HepG2 (cell line): ENCODE measurements at regions not wholly inside any gene's neighbourhood (a gene's known extent, or its start where the extent isn't known, plus 50 kb on each side); places are given as distances from the start of the nearest gene placed in this dataset.

Experiments
- ATAC-seq: fragments of 200-7000 bp; cut with Tn5 transposase; 3 replicates; pipeline ENCODE4 v1.9.1; 2020; ENCODE audit warnings: mild to moderate bottlenecking, moderate library complexity
- BruUV-seq: library from RNA; stranded (reverse); fragments of 400-500 nt; replicated peaks from 2 replicates; lab custom pipeline; 2021; lab: Mats Ljungman, UMichigan
- CTCF ChIA-PET: fragments of 300-600 bp; formaldehyde crosslinking; extraction: SDS; loops from one replicate; lab custom pipeline; 2021; ENCODE audit warnings: low total read pairs, inconsistent platforms, low intra/inter-chr PET ratio; lab: Yijun Ruan, JAX
- POLR2A ChIA-PET: fragments of 350-600 bp; sonication (Branson Sonifier 250); formaldehyde crosslinking; loops from one replicate; lab custom pipeline; 2020; ENCODE audit warnings: antibody characterized with exemption, inconsistent platforms; lab: Yijun Ruan, JAX
- DNase-seq: peaks from one replicate; pipeline ENCODE4 v3.0.0-alpha.2; 2015; ENCODE audit warnings: low spot score
- FAIRE-seq: peaks from 3 replicates; lab custom pipeline; 2011; peaks lifted over from hg19 to GRCh38; lab: Jason Lieb, UNC
- H2AFZ ChIP-seq: one replicate; pipeline ENCODE4 v1.6.1; 2011; ENCODE audit warnings: low read length, inconsistent platforms
- H3K27ac ChIP-seq: fragments of 300-600 bp; 3 replicates; pipeline ENCODE4 v1.8.0; 2011; ENCODE audit warnings: mixed run types, mild to moderate bottlenecking, mixed read lengths, low read length, inconsistent platforms; ENCODE audit not compliant: insufficient read depth; ENCODE audit errors: extremely low read length
- H3K27me3 ChIP-seq, 2 experiments: fragments of 200-600 bp in 1 of 2; 2 replicates in 1 of 2; 3 replicates in 1 of 2; pipeline versions ENCODE4 v1.6.0 to v1.8.0; 2011; ENCODE audit warnings: low read length in 2 of 2, mild to moderate bottlenecking in 2 of 2, moderate library complexity in 2 of 2, inconsistent platforms in 1 of 2; ENCODE audit not compliant: insufficient read depth in 2 of 2, control insufficient read depth in 1 of 2
- H3K36me3 ChIP-seq, 2 experiments: fragments of 200-600 bp in 1 of 2; replicated peaks in 1 of 2; 2 replicates in 1 of 2; 3 replicates in 1 of 2; pipeline versions ENCODE4 v1.5.1 to v1.8.0; 2011; ENCODE audit warnings: low read length in 2 of 2, inconsistent platforms in 1 of 2; ENCODE audit not compliant: insufficient read depth in 2 of 2, control insufficient read depth in 1 of 2
- H3K4me1 ChIP-seq: 2 replicates; pipeline ENCODE4 v1.5.1; 2012; ENCODE audit warnings: low read length, inconsistent platforms; ENCODE audit not compliant: insufficient read depth
- H3K4me2 ChIP-seq: 2 replicates; pipeline ENCODE4 v1.6.0; 2011; ENCODE audit warnings: low read depth, low read length, inconsistent platforms
- H3K4me3 ChIP-seq, 3 experiments: fragments of 200-600 bp in 1 of 3; sonication (generic), shearing (Covaris generic) in 1 of 3; replicated peaks in 1 of 3; 2 replicates each; pipeline ENCODE4 v1.5.1; 2011 to 2016; ENCODE audit warnings: low read length in 3 of 3, inconsistent platforms in 2 of 3, low read depth in 2 of 3, mild to moderate bottlenecking in 2 of 3, control low read depth in 1 of 3, mixed read lengths in 1 of 3; ENCODE audit not compliant: insufficient read depth in 1 of 3
- H3K79me2 ChIP-seq: one replicate; pipeline ENCODE4 v1.6.1; 2011; ENCODE audit warnings: low read length, inconsistent platforms; ENCODE audit not compliant: insufficient read depth
- H3K9ac ChIP-seq: 2 replicates; pipeline ENCODE4 v1.6.0; 2011; ENCODE audit warnings: mild to moderate bottlenecking, low read depth, low read length, inconsistent platforms; ENCODE audit not compliant: insufficient read depth
- H3K9me3 ChIP-seq: 2 replicates; pipeline ENCODE4 v1.5.1; 2012; ENCODE audit warnings: mild to moderate bottlenecking, low read length
- H4K20me1 ChIP-seq: 2 replicates; pipeline ENCODE4 v1.6.0; 2011; ENCODE audit warnings: inconsistent platforms, mild to moderate bottlenecking, low read length, moderate library complexity; ENCODE audit not compliant: insufficient read depth
- ETV6 ChIP-seq: sonication (generic); formaldehyde crosslinking; conservative IDR thresholded peaks from 2 replicates; pipeline ENCODE4 v1.4.0; 2020; ENCODE audit warnings: missing genetic modification reagents
- FOXO1 ChIP-seq: sonication (generic); formaldehyde crosslinking; IDR thresholded peaks from 2 replicates; pipeline ENCODE4 v1.4.0; 2020; ENCODE audit warnings: missing genetic modification reagents
- GATAD2A ChIP-seq: IDR thresholded peaks from 2 replicates; pipeline ENCODE4 v1.6.1; 2016
- JUNB ChIP-seq: sonication (generic); formaldehyde crosslinking; IDR thresholded peaks from 2 replicates; pipeline ENCODE4 v1.8.0; 2022; ENCODE audit warnings: missing genetic modification reagents, mild to moderate bottlenecking, borderline replicate concordance
- KLF11 ChIP-seq: IDR thresholded peaks from 2 replicates; pipeline ENCODE4 v1.6.1; 2016; ENCODE audit warnings: missing compliant biosample characterization
- MTA1 ChIP-seq: sonication (generic); formaldehyde crosslinking; IDR thresholded peaks from 2 replicates; pipeline ENCODE4 v1.4.0; 2020; ENCODE audit warnings: missing genetic modification reagents, mild to moderate bottlenecking, borderline replicate concordance
- PAXIP1 ChIP-seq: sonication (generic); formaldehyde crosslinking; conservative IDR thresholded peaks from 2 replicates; pipeline ENCODE4 v1.4.0; 2020; ENCODE audit warnings: mild to moderate bottlenecking, missing genetic modification reagents, moderate library complexity
- SMYD3 ChIP-seq: sonication (generic); formaldehyde crosslinking; IDR thresholded peaks from 2 replicates; pipeline ENCODE4 v1.8.1; 2023; ENCODE audit warnings: mild to moderate bottlenecking, missing genetic modification reagents
- ZFP36L1 ChIP-seq: sonication (generic); formaldehyde crosslinking; IDR thresholded peaks from 2 replicates; pipeline ENCODE4 v1.8.0; 2022; ENCODE audit warnings: mild to moderate bottlenecking, missing genetic modification reagents, moderate library complexity
- ZKSCAN8 ChIP-seq: IDR thresholded peaks from 2 replicates; pipeline ENCODE4 v1.6.1; 2016; ENCODE audit warnings: borderline replicate concordance, missing genetic modification reagents, missing compliant biosample characterization
- ZNF280B ChIP-seq: sonication (generic); formaldehyde crosslinking; IDR thresholded peaks from 2 replicates; pipeline ENCODE4 v1.5.0; 2020; ENCODE audit warnings: missing genetic modification reagents, mild to moderate bottlenecking, borderline replicate concordance
- ZNF30 ChIP-seq: sonication (generic); formaldehyde crosslinking; IDR thresholded peaks from 2 replicates; pipeline ENCODE4 v1.5.0; 2020; ENCODE audit warnings: mild to moderate bottlenecking, missing genetic modification reagents
- ZNF549 ChIP-seq: sonication (generic); formaldehyde crosslinking; IDR thresholded peaks from 2 replicates; pipeline ENCODE4 v1.5.0; 2020; ENCODE audit warnings: missing genetic modification reagents
- ZNF768 ChIP-seq: sonication (generic); formaldehyde crosslinking; IDR thresholded peaks from 2 replicates; pipeline ENCODE4 v1.4.0; 2020; ENCODE audit warnings: missing genetic modification reagents
- WGBS: methylation state at CpG from one replicate; pipeline ENCODE4 v1.1.6; 2017; ENCODE audit warnings: low lambda C conversion rate; 5-methylcytosine and 5-hydroxymethylcytosine counted together
- in situ Hi-C: cut with HindIII; loops from 2 replicates; pipeline ENCODE4 v1.10.0; 2017; ENCODE audit warnings: low pct_unique_long_range_greater_than_20kb; ENCODE audit not compliant: extremely low pct_ligation_motif_present
- intact Hi-C: fragments of 100-400 bp; cut with micrococcal nuclease; formaldehyde crosslinking; loops from one replicate; pipeline ENCODE4 v1.10.0; 2022; ENCODE audit not compliant: unreplicated experiment

GRCh38 chr1:94722181-94722580 is 98.0 kb upstream of the SLC44A3 start:
- no peak overlapping the region for H3K9ac ChIP-seq
- no peak for FAIRE-seq
- no peak overlapping the region for H3K4me3 ChIP-seq
- H3K36me3 ChIP-seq: no peaks in the 10 kb centered on the region
- H2AFZ ChIP-seq: no peak overlapping the region
- no peak for DNase-seq
- TF ChIP-seq GATAD2A (CRISPR knock-in tag) (no peak), PAXIP1 (CRISPR knock-in tag) (no peak), ZNF768 (no peak), ZNF30 (CRISPR knock-in tag) (no peak), FOXO1 (CRISPR knock-in tag) (no peak), ZKSCAN8 (CRISPR knock-in tag) (no peak), ZNF549 (CRISPR knock-in tag) (no peak), ETV6 (no peak), ZFP36L1 (CRISPR knock-in tag) (no peak), KLF11 (no peak), SMYD3 (CRISPR knock-in tag) (no peak), JUNB (CRISPR knock-in tag) (no peak), ZNF280B (CRISPR knock-in tag) (no peak), MTA1 (CRISPR knock-in tag) (no peak)
- no peak for ATAC-seq
- H3K4me1 ChIP-seq: peaks cover 16% of the 10 kb centered on the region
- no peaks in the 10 kb centered on the region for H4K20me1 ChIP-seq
- POLR2A ChIA-PET: no interaction called here
- H3K9me3 ChIP-seq: no peaks in the 10 kb centered on the region
- intact Hi-C loops: no loop called here
- WGBS: 75% methylated on average over 4 of the region's 4 CpGs
- in situ Hi-C loops: no loop called here
- no TSS peak for BruUV-seq
- no peak overlapping the region for H3K27ac ChIP-seq
- no peaks in the 10 kb centered on the region for H3K27me3 ChIP-seq
- no peaks in the 10 kb centered on the region for H3K79me2 ChIP-seq
- no peak overlapping the region for H3K4me2 ChIP-seq
- CTCF ChIA-PET: no interaction called here
